OCI-LY7 (cell line): ENCODE measurements at regions not wholly inside any gene's neighbourhood (a gene's known extent, or its start where the extent isn't known, plus 50 kb on each side); places are given as distances from the start of the nearest gene placed in this dataset.

Experiments used
- CTCF ChIP-seq: fragments of 200-600 bp; sonication (generic); conservative IDR thresholded peaks from 2 replicates; pipeline ENCODE4 v1.5.1; 2014; ENCODE audit warnings: mild to moderate bottlenecking, antibody characterized with exemption, low read length, moderate library complexity, mixed read lengths
- EZH2phosphoT487 ChIP-seq: fragments of 200-600 bp; sonication (generic); IDR thresholded peaks from 2 replicates; pipeline ENCODE4 v1.6.1; 2018; ENCODE audit warnings: low read depth, borderline replicate concordance, mild to moderate bottlenecking, mixed run types, antibody characterized with exemption, low read length, moderate library complexity, mixed read lengths

- TF ChIP-seq CTCF (no peak), EZH2phosphoT487 (no peak)
Measured at GRCh38 chrX:45424326-45424725, 223.7 kb upstream of the DIPK2B start.
